ENCODE measurements at regions not wholly inside any gene's neighbourhood (a gene's known extent, or its start where the extent isn't known, plus 50 kb on each side); places are given as distances from the start of the nearest gene placed in this dataset.

- TF ChIP-seq CTCF (IDR thresholded peaks at IDR 0.05; ENCODE audit: insufficient read depth, low read length, poor library complexity, severe bottlenecking) (no peak), EZH2phosphoT487 (conservative IDR thresholded peaks at IDR 0.05; ENCODE audit: low read length) (no peak)
- Histone ChIP-seq H2AFZ (ENCODE audit: low read depth, low read length, severe bottlenecking) (no peak overlapping the region), H3K4me3 (ENCODE audit: insufficient read depth, low read length, poor library complexity, severe bottlenecking) (no peak overlapping the region), H3K4me2 (ENCODE audit: low read depth, low read length, poor library complexity, severe bottlenecking) (no peak overlapping the region), H3K9me3 (ENCODE audit: insufficient read depth, low read length) (no peaks in the 10 kb centered on the region), H3K9ac (ENCODE audit: low read length) (no peak overlapping the region), H4K20me1 (ENCODE audit: low read depth, low read length) (no peaks in the 10 kb centered on the region), H3K27ac (ENCODE audit: low read depth, low read length) (no peak overlapping the region), H3F3A (ENCODE audit: insufficient read depth) (no peaks in the 10 kb centered on the region), H3K36me3 (ENCODE audit: low read length) (no peaks in the 10 kb centered on the region), H3K9me2 (replicated peaks; ENCODE audit: insufficient read depth, low read length) (no peaks in the 10 kb centered on the region; the same call in 1 of the 2 replicates), H3K27me3 (ENCODE audit: low read length) (0 out of 2 replicates have a peak, but pooled peaks cover 3% of the 10 kb centered on the region), H3K79me2 (ENCODE audit: insufficient read depth, low read length) (no peaks in the 10 kb centered on the region)
Observed at GRCh38 chr2:16394986-16395550, 270.6 kb downstream of the CYRIA start.

DNA sequence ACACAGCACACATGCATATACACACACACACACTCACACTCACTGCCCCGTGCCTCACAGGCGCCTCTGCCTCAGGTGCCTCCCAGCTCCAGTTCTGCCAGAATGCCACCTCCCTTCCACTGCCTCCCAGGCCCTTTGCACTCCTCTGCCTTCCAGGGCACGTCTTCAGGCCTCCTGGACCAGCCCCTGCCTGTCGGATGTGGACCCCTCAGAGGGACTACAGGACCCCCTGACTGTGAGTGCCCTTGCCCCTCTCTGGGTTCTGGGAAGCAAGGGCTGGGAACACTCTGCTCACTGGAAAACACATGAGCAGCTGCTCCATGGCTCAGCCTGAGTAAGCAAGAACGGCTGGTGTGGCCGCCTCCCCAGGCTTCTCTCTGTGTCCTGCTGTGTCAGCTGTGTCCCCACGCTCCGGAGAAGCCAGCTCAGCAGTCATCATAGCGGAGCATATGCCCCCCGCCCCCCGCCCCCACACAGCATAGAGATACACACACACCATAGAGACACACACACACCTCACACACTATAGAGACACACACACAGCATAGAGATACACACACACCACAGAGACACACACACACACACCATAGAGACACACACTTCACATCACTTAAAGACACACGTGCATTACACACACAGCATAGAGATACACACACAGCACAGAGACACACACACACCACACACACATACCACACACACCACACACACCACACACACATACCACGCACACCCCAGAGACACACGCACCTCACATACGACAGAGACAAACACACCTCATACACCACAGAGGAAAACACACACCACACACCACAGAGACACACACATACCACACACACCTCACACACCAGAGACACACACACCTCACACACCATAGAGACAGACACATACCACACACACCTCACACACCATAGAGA, 271.3 kb downstream of the CYRIA start:
- no peak overlapping the region for H3K4me3 ChIP-seq (ENCODE audit: insufficient read depth, low read length, poor library complexity, severe bottlenecking)
- no peaks in the 10 kb centered on the region for H3K79me2 ChIP-seq (ENCODE audit: insufficient read depth, low read length)
- H3K4me2 ChIP-seq (ENCODE audit: low read depth, low read length, poor library complexity, severe bottlenecking) = no peak overlapping the region
- no peaks in the 10 kb centered on the region for H4K20me1 ChIP-seq (ENCODE audit: low read depth, low read length)
- H3K9me3 ChIP-seq (ENCODE audit: insufficient read depth, low read length) = no peaks in the 10 kb centered on the region
- H3K36me3 ChIP-seq (ENCODE audit: low read length) = no peaks in the 10 kb centered on the region
- no peaks in the 10 kb centered on the region; the same call in 1 of the 2 replicates for H3K9me2 ChIP-seq (replicated peaks; ENCODE audit: insufficient read depth, low read length)
- TF ChIP-seq CTCF (IDR thresholded peaks at IDR 0.05; ENCODE audit: insufficient read depth, low read length, poor library complexity, severe bottlenecking) (no peak), EZH2phosphoT487 (conservative IDR thresholded peaks at IDR 0.05; ENCODE audit: low read length) (no peak)
- H3F3A ChIP-seq (ENCODE audit: insufficient read depth) = no peaks in the 10 kb centered on the region
- H3K9ac ChIP-seq (ENCODE audit: low read length) = no peak overlapping the region
- H3K27ac ChIP-seq (ENCODE audit: low read depth, low read length) = no peak overlapping the region
- 0 out of 2 replicates have a peak, but pooled peaks cover 3% of the 10 kb centered on the region for H3K27me3 ChIP-seq (ENCODE audit: low read length)
- H2AFZ ChIP-seq (ENCODE audit: low read depth, low read length, severe bottlenecking) = no peak overlapping the region

- Histone ChIP-seq H3K27me3 (ENCODE audit: low read length) (0 out of 2 replicates have a peak, but pooled peaks cover 2% of the 10 kb centered on the region), H4K20me1 (ENCODE audit: low read depth, low read length) (no peaks in the 10 kb centered on the region), H3K9me3 (ENCODE audit: insufficient read depth, low read length) (no peaks in the 10 kb centered on the region), H3K9ac (ENCODE audit: low read length) (no peak overlapping the region), H3K4me3 (ENCODE audit: insufficient read depth, low read length, poor library complexity, severe bottlenecking) (no peak overlapping the region), H3F3A (ENCODE audit: insufficient read depth) (no peaks in the 10 kb centered on the region), H3K27ac (ENCODE audit: low read depth, low read length) (no peak overlapping the region), H3K36me3 (ENCODE audit: low read length) (no peaks in the 10 kb centered on the region), H3K79me2 (ENCODE audit: insufficient read depth, low read length) (no peaks in the 10 kb centered on the region), H3K9me2 (replicated peaks; ENCODE audit: insufficient read depth, low read length) (no peaks in the 10 kb centered on the region; the same call in 1 of the 2 replicates), H2AFZ (ENCODE audit: low read depth, low read length, severe bottlenecking) (no peak overlapping the region), H3K4me2 (ENCODE audit: low read depth, low read length, poor library complexity, severe bottlenecking) (no peak overlapping the region)
- TF ChIP-seq EZH2phosphoT487 (conservative IDR thresholded peaks at IDR 0.05; ENCODE audit: low read length) (no peak), CTCF (IDR thresholded peaks at IDR 0.05; ENCODE audit: insufficient read depth, low read length, poor library complexity, severe bottlenecking) (no peak)
Observed at GRCh38 chr2:16393500-16394071, 272.0 kb downstream of the CYRIA start.
